Keratinocyte (primary cell): ENCODE measurements at regions not wholly inside any gene's neighbourhood (a gene's known extent, or its start where the extent isn't known, plus 50 kb on each side); places are given as distances from the start of the nearest gene placed in this dataset.

ENCODE experiments used
- DNase-seq: peaks from one replicate; pipeline ENCODE4 v3.0.0-alpha.2; 2011; ENCODE audit warnings: low read depth, missing footprints, low spot score
- FAIRE-seq: peaks from 2 replicates; lab custom pipeline; 2011; peaks lifted over from hg19 to GRCh38; lab: Jason Lieb, UNC
- H2AFZ ChIP-seq: 2 replicates; pipeline ENCODE4 v1.6.0; 2012; ENCODE audit warnings: low read length, control low read depth, inconsistent platforms; ENCODE audit not compliant: control insufficient read depth
- H3K27ac ChIP-seq: 2 replicates; pipeline ENCODE4 v1.5.1; 2011; ENCODE audit warnings: low read length; ENCODE audit not compliant: control insufficient read depth, insufficient read depth
- H3K27me3 ChIP-seq: 3 replicates; pipeline ENCODE4 v1.6.0; 2011; ENCODE audit warnings: low read length; ENCODE audit not compliant: control insufficient read depth, insufficient read depth; ENCODE audit errors: extremely low read depth
- H3K36me3 ChIP-seq, 2 experiments: 2 replicates in 1 of 2; 3 replicates in 1 of 2; pipeline ENCODE4 v1.5.1; 2011; ENCODE audit warnings: low read length in 2 of 2, mild to moderate bottlenecking in 1 of 2; ENCODE audit not compliant: control insufficient read depth in 2 of 2, insufficient read depth in 2 of 2; ENCODE audit errors: extremely low read depth in 1 of 2
- H3K4me1 ChIP-seq: 3 replicates; pipeline ENCODE4 v1.5.1; 2011; ENCODE audit warnings: low read length; ENCODE audit not compliant: control insufficient read depth, insufficient read depth; ENCODE audit errors: extremely low read depth
- H3K4me2 ChIP-seq: 3 replicates; pipeline ENCODE4 v1.6.0; 2011; ENCODE audit warnings: low read depth, low read length; ENCODE audit not compliant: control insufficient read depth, insufficient read depth; ENCODE audit errors: extremely low read depth
- H3K4me3 ChIP-seq, 3 experiments: fragments of 200-600 bp in 1 of 3; sonication (generic) in 1 of 3; 2 replicates in 2 of 3; 3 replicates in 1 of 3; pipeline ENCODE4 v1.5.1; 2011 to 2016; ENCODE audit warnings: low read length in 3 of 3, mild to moderate bottlenecking in 3 of 3, control low read depth in 2 of 3, inconsistent platforms in 1 of 3, low read depth in 1 of 3, mixed read lengths in 1 of 3, mixed run types in 1 of 3, moderate library complexity in 1 of 3; ENCODE audit not compliant: control insufficient read depth in 2 of 3, insufficient read depth in 2 of 3; ENCODE audit errors: extremely low read depth in 1 of 3
- H3K79me2 ChIP-seq: 2 replicates; pipeline ENCODE4 v1.6.0; 2012; ENCODE audit warnings: low read length; ENCODE audit not compliant: control insufficient read depth, insufficient read depth
- H3K9ac ChIP-seq: 3 replicates; pipeline ENCODE4 v1.6.0; 2011; ENCODE audit warnings: low read length; ENCODE audit not compliant: control insufficient read depth, insufficient read depth; ENCODE audit errors: extremely low read depth
- H3K9me1 ChIP-seq: 3 replicates; pipeline ENCODE4 v1.6.0; 2011; ENCODE audit warnings: low read length; ENCODE audit not compliant: control insufficient read depth, insufficient read depth; ENCODE audit errors: extremely low read depth
- H3K9me3 ChIP-seq: 2 replicates; pipeline ENCODE4 v1.5.1; 2012; ENCODE audit warnings: low read depth, low read length; ENCODE audit not compliant: control insufficient read depth
- H4K20me1 ChIP-seq: 3 replicates; pipeline ENCODE4 v1.6.0; 2011; ENCODE audit warnings: low read length; ENCODE audit not compliant: control insufficient read depth, insufficient read depth; ENCODE audit errors: extremely low read depth
- EZH2 ChIP-seq: IDR thresholded peaks from one replicate; pipeline ENCODE4 v1.6.1; 2012; ENCODE audit warnings: inconsistent platforms, mild to moderate bottlenecking, low read length, moderate library complexity
- dilution Hi-C: fragments of 300-500 bp; cut with MboI; formaldehyde crosslinking; loops from one replicate; pipeline ENCODE4 v1.7.0; 2020; ENCODE audit warnings: low sequenced_read_pairs; ENCODE audit not compliant: extremely low pct_ligation_motif_present
- TF ChIP-seq, protein P1 (sequence below), 3 experiments: IDR thresholded peaks in 1 of 3; conservative IDR thresholded peaks in 1 of 3; optimal IDR thresholded peaks in 1 of 3; 2 replicates in 2 of 3; 3 replicates in 1 of 3; pipeline versions ENCODE3 to v1.5.1; 2011; ENCODE audit warnings: low read length in 3 of 3, mild to moderate bottlenecking in 3 of 3, moderate library complexity in 2 of 3, control low read depth in 1 of 3, inconsistent platforms in 1 of 3; ENCODE audit not compliant: insufficient read depth in 2 of 3; ENCODE audit errors: extremely low read depth in 1 of 3

- Histone ChIP-seq H3K27me3 (no peaks in the 10 kb centered on the region), H3K9ac (no peak overlapping the region), H3K4me1 (no peaks in the 10 kb centered on the region), H3K79me2 (no peaks in the 10 kb centered on the region), H3K27ac (no peak overlapping the region), H3K4me3 (no peak overlapping the region), H3K9me1 (no peaks in the 10 kb centered on the region), H3K4me2 (no peak overlapping the region), H3K9me3 (no peaks in the 10 kb centered on the region), H2AFZ (no peak overlapping the region), H3K36me3 (no peaks in the 10 kb centered on the region), H4K20me1 (no peaks in the 10 kb centered on the region)
- no peak for TF ChIP-seq EZH2
- TF ChIP-seq, protein P1, sequence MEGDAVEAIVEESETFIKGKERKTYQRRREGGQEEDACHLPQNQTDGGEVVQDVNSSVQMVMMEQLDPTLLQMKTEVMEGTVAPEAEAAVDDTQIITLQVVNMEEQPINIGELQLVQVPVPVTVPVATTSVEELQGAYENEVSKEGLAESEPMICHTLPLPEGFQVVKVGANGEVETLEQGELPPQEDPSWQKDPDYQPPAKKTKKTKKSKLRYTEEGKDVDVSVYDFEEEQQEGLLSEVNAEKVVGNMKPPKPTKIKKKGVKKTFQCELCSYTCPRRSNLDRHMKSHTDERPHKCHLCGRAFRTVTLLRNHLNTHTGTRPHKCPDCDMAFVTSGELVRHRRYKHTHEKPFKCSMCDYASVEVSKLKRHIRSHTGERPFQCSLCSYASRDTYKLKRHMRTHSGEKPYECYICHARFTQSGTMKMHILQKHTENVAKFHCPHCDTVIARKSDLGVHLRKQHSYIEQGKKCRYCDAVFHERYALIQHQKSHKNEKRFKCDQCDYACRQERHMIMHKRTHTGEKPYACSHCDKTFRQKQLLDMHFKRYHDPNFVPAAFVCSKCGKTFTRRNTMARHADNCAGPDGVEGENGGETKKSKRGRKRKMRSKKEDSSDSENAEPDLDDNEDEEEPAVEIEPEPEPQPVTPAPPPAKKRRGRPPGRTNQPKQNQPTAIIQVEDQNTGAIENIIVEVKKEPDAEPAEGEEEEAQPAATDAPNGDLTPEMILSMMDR (optimal IDR thresholded peaks at IDR 0.05 in 1 of 3, IDR thresholded peaks at IDR 0.05 in 1 of 3, conservative IDR thresholded peaks at IDR 0.05 in 1 of 3; ENCODE audit: extremely low read depth in 1 of 3, insufficient read depth in 2 of 3, low read length in 3 of 3): no peak
- DNase-seq: no peak
- dilution Hi-C loops: no loop called here
- FAIRE-seq: no peak
These were observed 1073.5 kb upstream of the LRRN3 start for GRCh38 chr7:110017405-110017804.

DNA sequence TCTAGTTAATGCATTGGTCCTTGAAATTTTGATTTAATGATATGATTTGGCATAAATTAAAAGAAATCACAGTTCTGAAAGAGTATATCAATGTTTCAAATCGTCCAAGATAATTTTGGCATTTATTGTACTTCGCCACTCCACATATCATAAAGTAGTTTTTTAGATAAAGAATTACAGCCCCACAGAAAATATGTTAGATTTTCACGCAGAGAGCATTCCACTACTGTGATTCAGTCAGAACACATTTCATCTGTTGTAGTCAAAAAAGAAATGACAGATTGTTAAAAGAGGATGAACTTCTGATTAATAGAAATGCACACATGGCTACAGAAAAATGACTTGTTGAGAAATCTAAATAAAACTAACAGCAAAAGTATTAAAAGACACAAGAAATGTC lies 1063.5 kb upstream of the LRRN3 start:
- H3K79me2 ChIP-seq: no peaks in the 10 kb centered on the region
- dilution Hi-C loops: no loop called here
- H4K20me1 ChIP-seq: no peaks in the 10 kb centered on the region
- H2AFZ ChIP-seq: no peak overlapping the region
- H3K4me1 ChIP-seq: no peaks in the 10 kb centered on the region
- H3K27me3 ChIP-seq: no peaks in the 10 kb centered on the region
- no peaks in the 10 kb centered on the region for H3K36me3 ChIP-seq
- H3K9ac ChIP-seq: no peak overlapping the region
- no peak overlapping the region for H3K4me2 ChIP-seq
- FAIRE-seq (no peak), DNase-seq (no peak)
- H3K9me1 ChIP-seq: no peaks in the 10 kb centered on the region
- TF ChIP-seq, protein P1 (optimal IDR thresholded peaks at IDR 0.05 in 1 of 3, IDR thresholded peaks at IDR 0.05 in 1 of 3, conservative IDR thresholded peaks at IDR 0.05 in 1 of 3; ENCODE audit: extremely low read depth in 1 of 3, insufficient read depth in 2 of 3, low read length in 3 of 3): no peak
- TF ChIP-seq EZH2: no peak
- no peak overlapping the region for H3K27ac ChIP-seq
- H3K4me3 ChIP-seq: no peak overlapping the region
- no peaks in the 10 kb centered on the region for H3K9me3 ChIP-seq
